Stimulated activated CD8-positive, alpha-beta memory T cell treated with anti-CD3 and anti-CD28 coated beads, Interleukin-7, amount 100 ng/mL, for 24 hours (primary cell): ENCODE measurements at regions not wholly inside any gene's neighbourhood (a gene's known extent, or its start where the extent isn't known, plus 50 kb on each side); places are given as distances from the start of the nearest gene placed in this dataset.

Experiments
- DNase-seq: peaks from one replicate; pipeline ENCODE4 v3.0.0-alpha.2; 2020; ENCODE audit warnings: low read depth

GRCh38 chr3:152054315-152054714 lies 180.9 kb downstream of the SUCNR1 start:
- DNase-seq, result no peak

GRCh38 chr3:152056073-152056472 lies 182.6 kb downstream of the SUCNR1 start:
- no peak for DNase-seq

- no peak for DNase-seq
These were observed 183.0 kb downstream of the SUCNR1 start for GRCh38 chr3:152056481-152056880.

GRCh38 chr3:152056987-152057386 lies 183.5 kb downstream of the SUCNR1 start:
- no peak for DNase-seq

GRCh38 chr3:152058856-152059255 lies 185.4 kb downstream of the SUCNR1 start:
- no peak for DNase-seq

- no peak for DNase-seq
These were observed 187.3 kb downstream of the SUCNR1 start for GRCh38 chr3:152060701-152061100.

GRCh38 chr3:152061296-152061695 lies 187.9 kb downstream of the SUCNR1 start:
- no peak for DNase-seq

- no peak for DNase-seq
These were observed 196.4 kb downstream of the SUCNR1 start for GRCh38 chr3:152069871-152070270.

GRCh38 chr3:152071315-152071714 lies 197.4 kb upstream of the MBNL1 start:
- DNase-seq, result no peak

- DNase-seq, result no peak
These were observed 196.8 kb upstream of the MBNL1 start for GRCh38 chr3:152071924-152072323.

- DNase-seq, result no peak
These were observed 195.5 kb upstream of the MBNL1 start for GRCh38 chr3:152073267-152073666.

GRCh38 chr3:152076148-152076547 lies 192.6 kb upstream of the MBNL1 start:
- DNase-seq, result no peak

GRCh38 chr3:152079980-152080379 lies 188.7 kb upstream of the MBNL1 start:
- DNase-seq, result no peak

- DNase-seq, result no peak
These were observed 185.6 kb upstream of the MBNL1 start for GRCh38 chr3:152083135-152083534.

- DNase-seq, result no peak
These were observed 184.1 kb upstream of the MBNL1 start for GRCh38 chr3:152084441-152085158.

GRCh38 chr3:152087153-152087552 lies 181.6 kb upstream of the MBNL1 start:
- DNase-seq, result no peak

- DNase-seq, result no peak
These were observed 179.2 kb upstream of the MBNL1 start for GRCh38 chr3:152089528-152089927.

- no peak for DNase-seq
These were observed 177.0 kb upstream of the MBNL1 start for GRCh38 chr3:152091725-152092124.

- no peak for DNase-seq
These were observed 174.8 kb upstream of the MBNL1 start for GRCh38 chr3:152093901-152094300.

- no peak for DNase-seq
These were observed 174.3 kb upstream of the MBNL1 start for GRCh38 chr3:152094406-152094805.

GRCh38 chr3:152095472-152095871 lies 173.3 kb upstream of the MBNL1 start:
- no peak for DNase-seq

- no peak for DNase-seq
These were observed 172.3 kb upstream of the MBNL1 start for GRCh38 chr3:152096280-152096906.

GRCh38 chr3:152097120-152097519 lies 171.6 kb upstream of the MBNL1 start:
- no peak for DNase-seq

- no peak for DNase-seq
These were observed 171.0 kb upstream of the MBNL1 start for GRCh38 chr3:152097770-152098169.
